Suppressor macrophage treated with lipopolysaccharide for 4 hours (primary cell): ENCODE measurements at regions not wholly inside any gene's neighbourhood (a gene's known extent, or its start where the extent isn't known, plus 50 kb on each side); places are given as distances from the start of the nearest gene placed in this dataset.
"Not testable (repeated sequence)": the region's sequence is repeated elsewhere in the genome, so short reads cannot be mapped to it uniquely, and the experiment has no call there.

ENCODE experiments used
- DNase-seq: peaks from one replicate; pipeline ENCODE4 v3.0.0-alpha.2; 2020

DNA sequence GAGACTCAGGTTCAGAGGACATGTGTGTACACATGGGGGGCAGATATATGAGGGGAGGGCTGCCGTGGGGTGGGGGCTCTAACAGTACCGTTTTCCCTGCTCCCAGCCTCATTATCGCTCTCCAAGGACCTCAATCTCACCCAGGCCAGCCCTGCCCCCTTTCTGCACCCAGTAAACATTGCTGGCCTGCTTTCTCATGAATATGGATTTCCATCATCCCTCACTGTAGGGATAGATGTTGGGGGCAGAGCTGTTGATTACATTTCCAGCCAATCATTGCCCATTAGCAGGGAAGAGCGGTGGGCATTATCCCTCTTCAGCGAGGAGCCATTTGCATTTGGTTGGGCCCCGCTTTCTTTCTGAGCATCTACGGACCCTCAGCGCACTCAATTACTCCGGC lies 273.8 kb downstream of the RPS6KC1 start:
- no peak for DNase-seq

DNA sequence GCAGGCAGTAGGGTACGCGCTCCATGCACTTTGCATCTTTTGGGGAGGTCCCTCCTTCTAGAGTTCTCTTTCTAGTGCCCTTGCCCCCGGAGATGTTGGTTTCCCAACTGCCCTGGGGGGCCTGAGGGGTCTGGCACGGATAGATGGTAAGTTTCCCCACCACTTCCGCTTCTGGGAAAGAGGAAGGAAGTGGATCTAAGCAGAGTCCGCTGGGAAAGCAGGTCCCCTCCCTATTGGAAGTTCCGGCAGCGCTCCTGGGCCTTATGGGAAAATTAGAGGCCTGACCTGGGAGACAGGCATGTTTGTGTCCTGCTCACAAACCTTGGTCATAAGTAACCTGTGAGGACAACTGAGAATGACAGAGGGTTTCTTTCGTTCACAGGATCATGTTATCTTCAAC lies 274.4 kb downstream of the RPS6KC1 start:
- DNase-seq, result no peak

GRCh38 chr1:213326281-213327016 lies 275.4 kb downstream of the RPS6KC1 start:
- DNase-seq, result peak; percentile 12

- peak; percentile 74 for DNase-seq
Observed at GRCh38 chr1:213327017-213327667, 276.1 kb downstream of the RPS6KC1 start.

DNA sequence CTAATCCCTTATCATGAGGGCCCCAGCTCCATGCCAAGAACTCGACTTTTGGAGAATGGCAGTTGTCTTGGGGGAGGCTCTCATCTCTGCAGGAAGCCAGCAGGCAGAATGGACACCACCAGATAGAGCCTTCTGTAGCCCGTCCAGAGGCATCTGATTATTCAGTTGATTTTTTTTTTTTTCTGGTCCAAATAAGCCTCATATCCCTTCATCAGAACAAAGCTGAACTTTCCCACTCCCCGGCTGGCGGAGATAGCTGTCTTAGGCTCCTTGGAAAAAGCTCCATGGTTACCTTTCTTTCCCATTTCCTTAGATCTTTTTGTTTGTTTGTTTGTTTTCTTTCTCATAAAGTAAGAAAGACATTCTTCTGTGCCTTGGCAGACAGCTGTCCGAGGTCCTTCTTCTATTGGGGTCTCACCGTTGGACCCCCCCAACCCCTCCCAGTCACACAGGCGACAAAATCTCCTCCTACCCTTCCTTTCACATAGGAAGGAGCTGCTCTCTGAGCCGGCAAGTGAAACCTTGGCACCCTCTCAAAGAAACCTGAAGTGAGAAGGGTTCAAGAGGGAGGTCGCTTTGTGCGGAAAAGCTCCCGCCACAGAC lies 278.5 kb downstream of the RPS6KC1 start:
- DNase-seq, result no peak

DNA sequence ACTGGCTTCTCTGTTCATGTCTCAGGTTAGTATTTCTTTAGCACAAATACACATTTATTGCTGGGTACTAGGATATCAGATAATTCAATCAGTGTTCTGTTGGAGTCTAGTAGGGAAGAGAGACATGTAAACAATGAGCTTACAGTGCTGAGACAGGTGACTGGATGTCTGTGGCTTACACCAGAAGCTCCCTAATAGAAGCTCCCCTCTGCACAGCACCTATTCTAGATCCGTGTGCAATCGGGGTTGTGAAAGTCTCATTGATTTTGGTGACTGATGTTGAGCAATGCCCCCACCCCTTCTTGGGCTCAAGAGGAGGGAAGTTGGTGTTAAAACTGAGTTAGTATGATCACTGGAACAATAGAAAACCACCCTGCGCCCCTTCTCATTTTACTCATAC lies 279.2 kb downstream of the RPS6KC1 start:
- DNase-seq, result no peak

DNA sequence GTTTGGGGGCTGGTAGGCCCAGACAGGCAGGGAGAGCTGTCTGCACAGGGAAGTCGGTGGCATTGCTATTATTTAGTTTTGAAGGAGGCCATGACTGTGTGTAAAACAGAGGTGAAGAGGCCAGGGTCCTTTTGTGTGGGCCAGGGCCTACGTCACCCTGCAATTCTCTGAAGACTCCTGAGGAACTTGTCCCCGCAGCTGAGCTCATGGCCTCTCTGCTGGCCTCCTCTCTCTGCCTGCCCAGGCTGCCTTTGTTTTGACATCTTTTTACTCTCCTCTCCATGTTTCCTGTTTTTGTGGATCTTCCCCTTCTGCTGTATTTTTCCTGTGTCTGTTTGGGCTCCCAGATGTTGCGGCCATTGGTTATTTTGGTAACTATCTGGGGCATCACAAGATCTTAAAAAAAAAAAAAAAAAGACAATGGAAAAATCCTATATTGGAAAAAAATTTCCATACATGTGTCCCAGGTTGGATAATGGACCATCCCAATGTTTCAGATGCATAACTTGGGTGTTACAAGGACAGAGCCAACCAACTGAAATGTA lies 280.7 kb downstream of the RPS6KC1 start:
- DNase-seq, result no peak

GRCh38 chr1:213332491-213332890 lies 281.4 kb downstream of the RPS6KC1 start:
- DNase-seq, result no peak

DNA sequence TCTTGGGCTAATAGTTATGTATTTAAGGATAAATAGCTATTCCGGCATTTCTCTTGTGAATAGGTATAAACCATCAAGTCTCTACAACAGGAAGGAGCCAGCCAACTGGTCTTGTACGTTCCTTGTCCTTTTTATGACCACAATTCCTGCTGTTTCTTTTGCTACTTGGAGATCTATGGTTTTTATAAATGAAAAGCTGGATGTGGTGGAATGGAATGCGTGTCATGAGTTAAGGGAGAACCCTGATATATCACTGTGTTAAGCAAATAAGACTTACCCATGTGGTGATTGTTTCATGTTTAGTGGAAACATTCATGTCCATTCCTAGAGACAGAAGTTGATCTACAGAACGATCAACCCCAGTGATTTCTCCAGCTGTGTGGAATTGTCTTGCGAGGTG lies 282.1 kb downstream of the RPS6KC1 start:
- DNase-seq, result no peak

DNA sequence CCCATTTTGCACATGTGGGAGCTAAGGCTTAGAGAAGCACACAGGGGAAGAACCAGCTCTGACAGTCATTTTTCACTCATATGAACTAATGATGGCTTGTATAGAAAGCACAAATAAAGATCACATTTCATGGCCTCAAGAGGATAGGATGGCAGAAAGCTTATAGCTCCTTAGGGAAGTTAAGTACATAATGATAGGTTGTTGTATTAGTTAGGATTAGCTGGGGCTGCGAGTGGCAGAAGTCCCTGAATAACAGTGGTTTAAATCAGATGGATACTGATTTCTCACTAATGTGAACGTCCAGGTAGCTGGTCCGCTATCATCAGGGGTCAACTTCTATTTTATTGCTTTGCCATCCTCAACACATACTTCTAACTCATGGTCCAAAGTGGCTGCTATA lies 284.0 kb downstream of the RPS6KC1 start:
- no peak for DNase-seq

DNA sequence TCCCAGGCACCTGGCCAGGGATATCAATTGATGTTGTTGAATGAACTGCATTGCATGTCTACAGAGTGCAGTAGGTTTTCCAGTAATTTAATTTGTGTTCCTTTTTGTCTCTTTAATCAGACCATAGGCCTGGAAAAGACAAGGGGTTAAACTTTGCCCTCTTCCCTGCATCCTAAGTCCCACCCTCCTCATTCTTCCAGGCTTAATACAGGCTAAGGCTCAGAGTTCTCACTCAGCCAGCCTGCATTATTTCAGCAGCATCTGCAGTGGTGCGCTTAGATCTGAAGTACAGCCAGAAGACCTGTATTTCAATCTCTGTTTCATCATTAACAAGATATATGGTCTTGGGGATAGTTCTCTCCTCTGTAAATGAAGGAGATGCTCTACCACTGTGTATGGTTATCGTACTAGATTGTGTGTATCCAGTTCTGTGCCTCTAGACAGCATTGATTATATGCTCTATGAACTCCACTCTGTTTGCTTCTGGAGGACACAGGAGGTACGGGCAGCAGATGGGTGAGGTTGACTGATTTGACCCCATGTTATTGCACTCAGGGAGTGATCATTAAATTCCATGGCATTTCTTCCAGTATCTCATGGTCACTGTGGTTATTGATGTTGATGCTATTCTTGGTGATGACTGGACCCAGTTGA lies 286.1 kb downstream of the RPS6KC1 start:
- no peak for DNase-seq

DNA sequence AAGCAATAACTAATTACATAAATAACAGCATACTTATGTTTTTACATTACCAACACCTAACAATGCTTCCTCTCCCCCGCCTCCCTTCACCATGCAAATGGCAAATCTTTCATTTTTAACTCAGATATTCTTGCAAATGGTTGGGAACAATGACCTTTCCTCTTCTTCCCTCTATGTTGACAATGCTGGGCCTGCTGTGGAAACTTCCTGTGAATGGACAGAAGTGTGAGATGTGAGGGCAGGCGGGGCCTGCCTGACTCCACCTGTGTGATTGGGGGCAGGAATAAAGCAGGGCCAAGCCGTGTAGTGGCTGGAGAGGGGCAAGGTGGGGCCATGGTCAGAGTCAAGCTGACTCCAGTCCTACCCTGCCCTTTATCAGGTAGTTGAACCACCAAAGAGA lies 289.6 kb downstream of the RPS6KC1 start:
- no peak for DNase-seq

GRCh38 chr1:213345621-213346020 lies 294.6 kb downstream of the RPS6KC1 start:
- DNase-seq, result no peak

DNA sequence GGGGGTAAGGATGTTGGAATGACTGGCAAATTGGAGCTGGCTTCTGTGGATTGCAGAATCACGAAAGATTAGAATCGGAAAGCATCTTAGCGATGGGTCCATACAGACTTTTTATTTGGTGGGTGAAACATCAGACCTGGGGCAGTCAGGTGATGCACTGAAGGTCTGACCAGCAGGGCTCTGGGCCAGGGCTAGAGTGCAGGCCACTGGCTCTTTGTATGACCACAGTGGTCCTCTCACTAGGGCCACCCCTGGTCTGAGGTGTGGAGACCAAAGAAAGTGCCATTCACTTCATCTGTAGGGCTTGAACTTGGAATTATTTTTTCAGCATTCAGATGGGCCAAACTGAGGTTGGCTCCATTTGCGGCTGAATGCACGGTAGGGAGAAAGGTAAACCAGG lies 306.4 kb downstream of the RPS6KC1 start:
- DNase-seq, result no peak

DNA sequence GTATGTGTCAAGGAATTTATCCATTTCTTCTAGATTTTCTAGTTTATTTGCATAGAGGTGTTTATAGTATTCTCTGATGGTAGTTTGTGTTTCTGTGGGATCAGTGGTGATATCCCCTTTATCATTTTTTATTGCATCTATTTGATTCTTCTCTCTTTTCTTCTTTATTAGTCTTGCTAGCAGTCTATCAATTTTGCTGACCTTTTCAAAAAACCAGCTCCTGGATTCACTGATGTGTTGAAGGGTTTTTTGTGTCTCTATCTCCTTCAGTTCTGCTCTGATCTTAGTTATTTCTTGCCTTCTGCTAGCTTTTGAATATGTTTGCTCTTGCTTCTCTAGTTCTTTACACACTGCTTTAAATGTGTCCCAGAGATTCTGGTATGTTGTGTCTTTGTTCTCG lies 307.3 kb downstream of the RPS6KC1 start:
- not testable (repeated sequence) for DNase-seq

DNA sequence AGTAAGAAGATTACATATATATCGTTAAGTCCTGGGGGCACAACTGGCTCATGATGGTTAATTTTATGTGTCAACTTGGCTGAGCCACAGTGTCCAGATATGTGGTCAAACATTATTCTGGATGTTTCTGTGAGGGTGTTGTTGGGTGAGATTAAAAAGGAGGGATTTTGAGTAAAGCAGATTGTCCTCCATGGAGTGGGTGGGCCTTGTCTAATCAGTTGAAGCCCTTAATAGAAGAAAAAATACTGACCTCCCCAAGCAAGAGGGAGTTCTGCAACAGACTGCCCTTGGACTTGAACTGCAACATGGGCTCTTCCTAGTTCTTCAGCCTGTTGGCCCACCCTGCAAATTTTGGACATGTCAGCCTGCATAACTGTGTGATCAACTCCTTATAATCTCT lies 311.6 kb downstream of the RPS6KC1 start:
- DNase-seq, result no peak

DNA sequence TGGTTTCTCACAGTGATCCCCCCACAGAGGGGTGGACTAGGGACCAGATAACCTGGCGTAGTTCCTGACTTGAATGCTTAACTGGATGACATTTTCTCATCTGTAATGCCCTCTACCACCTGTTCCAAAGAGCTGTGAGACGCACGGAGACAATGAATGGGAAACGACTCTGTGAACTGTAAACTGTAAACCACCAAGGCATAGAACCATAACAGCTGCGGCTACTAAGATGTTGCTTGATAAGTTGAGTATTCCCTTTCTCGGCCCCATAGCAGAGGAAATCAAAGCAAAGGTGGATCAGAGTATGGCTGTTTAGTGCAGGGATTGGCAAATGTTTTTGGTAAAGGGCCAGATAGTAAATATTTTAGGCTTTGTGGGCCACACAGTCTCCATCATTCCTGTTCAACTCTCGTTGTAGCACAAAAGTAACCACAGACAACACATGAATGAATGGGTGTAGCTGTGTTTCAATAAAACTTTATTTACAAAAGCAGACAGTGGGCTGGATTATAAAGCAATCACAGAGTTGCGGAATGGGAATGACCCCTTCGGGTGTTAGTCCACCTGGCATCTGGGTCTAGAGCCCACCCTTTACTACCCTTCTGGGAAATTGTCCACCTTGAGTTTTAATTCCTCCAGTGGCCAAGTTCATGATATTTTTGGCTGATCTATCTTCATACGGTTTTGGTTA lies 315.2 kb downstream of the RPS6KC1 start:
- DNase-seq, result no peak

- no peak for DNase-seq
Observed at GRCh38 chr1:213369465-213369864, 318.4 kb downstream of the RPS6KC1 start.

- no peak for DNase-seq
Observed at GRCh38 chr1:213370523-213370922, 319.5 kb downstream of the RPS6KC1 start.

DNA sequence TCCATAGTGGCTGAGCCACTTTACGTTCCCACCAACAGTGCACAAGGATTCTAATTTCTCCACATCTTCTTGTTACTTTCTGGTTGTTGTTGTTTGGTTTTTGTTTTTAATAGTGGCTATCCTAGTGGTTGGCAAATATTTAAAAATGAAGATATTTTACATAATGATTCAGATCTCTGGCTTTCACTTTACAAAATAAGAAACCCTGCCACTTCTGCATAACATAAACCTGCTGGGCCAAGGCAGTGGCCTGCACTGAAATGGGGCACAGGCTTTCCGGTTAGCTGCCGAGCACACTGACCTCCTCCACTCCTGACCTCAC lies 320.4 kb downstream of the RPS6KC1 start:
- no peak for DNase-seq

DNA sequence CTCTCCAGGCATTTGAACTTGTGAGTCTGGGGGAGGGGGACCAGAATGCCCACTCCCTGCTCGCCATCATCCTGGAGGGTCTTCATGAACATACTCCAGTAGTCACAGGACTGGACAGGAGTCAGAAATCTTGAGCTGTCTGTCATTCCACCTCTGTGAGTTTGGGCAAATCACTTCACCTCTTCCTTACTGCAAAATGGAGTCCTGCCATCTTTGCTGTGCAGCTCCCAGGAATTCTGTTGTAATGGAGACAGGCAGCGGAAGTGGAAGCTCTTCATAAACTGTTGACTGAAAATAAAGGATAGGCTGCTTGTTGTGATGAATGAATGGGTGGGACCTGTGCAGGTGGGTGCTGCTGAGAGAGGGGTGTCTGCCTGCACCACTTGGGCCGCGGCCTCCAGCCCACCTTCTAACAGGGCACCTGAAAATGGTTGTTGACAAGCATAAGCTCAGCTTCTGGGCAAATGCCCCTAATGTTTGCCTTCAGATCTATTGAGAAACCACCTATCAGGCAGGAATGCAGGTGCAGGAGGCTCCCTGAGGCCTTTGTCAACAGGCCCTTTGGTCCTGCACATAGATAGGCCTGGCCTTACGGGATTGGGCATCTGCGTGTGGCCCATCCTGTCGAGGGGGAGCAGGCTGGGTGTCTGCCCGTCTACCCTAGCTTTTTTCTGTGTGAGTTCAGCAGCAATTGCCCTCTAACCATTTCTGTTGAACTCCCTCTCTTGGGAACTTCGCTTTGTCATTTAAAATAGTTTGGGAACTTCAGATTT lies 321.0 kb downstream of the RPS6KC1 start:
- no peak for DNase-seq

GRCh38 chr1:213374369-213374768 lies 323.3 kb downstream of the RPS6KC1 start:
- peak; percentile 70 for DNase-seq
